ENCODE measurements at regions not wholly inside any gene's neighbourhood (a gene's known extent, or its start where the extent isn't known, plus 50 kb on each side); places are given as distances from the start of the nearest gene placed in this dataset.

GRCh38 chr18:4851301-4851976 is 345.6 kb downstream of the AKAIN1 start:
- DNase-seq, result no peak

- DNase-seq, result no peak
Observed at GRCh38 chr18:4847056-4847455, 350.0 kb downstream of the AKAIN1 start.

GRCh38 chr18:4844320-4844719 is 352.7 kb downstream of the AKAIN1 start:
- no peak for DNase-seq

- DNase-seq, result no peak
Observed at GRCh38 chr18:4843771-4844170, 353.3 kb downstream of the AKAIN1 start.

- DNase-seq, result no peak
Observed at GRCh38 chr18:4842751-4843150, 354.3 kb downstream of the AKAIN1 start.

- DNase-seq, result no peak
Observed at GRCh38 chr18:4842287-4842686, 354.8 kb downstream of the AKAIN1 start.

- DNase-seq, result no peak
Observed at GRCh38 chr18:4839639-4840038, 357.4 kb downstream of the AKAIN1 start.

- no peak for DNase-seq
Observed at GRCh38 chr18:4836141-4836540, 360.9 kb downstream of the AKAIN1 start.

GRCh38 chr18:4831791-4832375 is 365.2 kb downstream of the AKAIN1 start:
- no peak for DNase-seq

- DNase-seq, result no peak
Observed at GRCh38 chr18:4831127-4831526, 365.9 kb downstream of the AKAIN1 start.

- no peak for DNase-seq
Observed at GRCh38 chr18:4823091-4823490, 368.0 kb upstream of the DLGAP1 start.

- no peak for DNase-seq
Observed at GRCh38 chr18:4821801-4822200, 366.7 kb upstream of the DLGAP1 start.

GRCh38 chr18:4817665-4818064 is 362.6 kb upstream of the DLGAP1 start:
- DNase-seq, result no peak

- DNase-seq, result no peak
Observed at GRCh38 chr18:4813708-4814107, 358.6 kb upstream of the DLGAP1 start.

GRCh38 chr18:4808891-4809290 is 353.8 kb upstream of the DLGAP1 start:
- DNase-seq, result no peak

GRCh38 chr18:4807604-4808293 is 352.6 kb upstream of the DLGAP1 start:
- no peak for DNase-seq

- no peak for DNase-seq
Observed at GRCh38 chr18:4806331-4806730, 351.2 kb upstream of the DLGAP1 start.

GRCh38 chr18:4802296-4802695 is 347.2 kb upstream of the DLGAP1 start:
- DNase-seq, result no peak

- no peak for DNase-seq
Observed at GRCh38 chr18:4801151-4801550, 346.0 kb upstream of the DLGAP1 start.

- no peak for DNase-seq
Observed at GRCh38 chr18:4797002-4797685, 342.0 kb upstream of the DLGAP1 start.

- DNase-seq, result no peak
Observed at GRCh38 chr18:4789506-4789905, 334.4 kb upstream of the DLGAP1 start.

- DNase-seq, result no peak
Observed at GRCh38 chr18:4781873-4782272, 326.8 kb upstream of the DLGAP1 start.

- no peak for DNase-seq
Observed at GRCh38 chr18:4765401-4765800, 310.3 kb upstream of the DLGAP1 start.

- no peak for DNase-seq
Observed at GRCh38 chr18:4762330-4762729, 307.2 kb upstream of the DLGAP1 start.
